Caco-2 (cell line): ENCODE measurements at regions not wholly inside any gene's neighbourhood (a gene's known extent, or its start where the extent isn't known, plus 50 kb on each side); places are given as distances from the start of the nearest gene placed in this dataset.

Experiments used
- BruUV-seq: library from RNA; stranded (reverse); fragments of 400-500 nt; replicated peaks from 2 replicates; lab custom pipeline; 2021; lab: Mats Ljungman, UMichigan
- CTCF ChIA-PET: fragments of 300-600 bp; sonication (Branson Sonifier 250); formaldehyde crosslinking; loops from one replicate; lab custom pipeline; 2022; ENCODE audit warnings: antibody characterized with exemption; lab: Charles Lee
- POLR2A ChIA-PET: fragments of 300-600 bp; sonication (Branson Sonifier 250); formaldehyde crosslinking; loops from one replicate; lab custom pipeline; 2022; ENCODE audit warnings: antibody characterized with exemption; lab: Charles Lee
- DNase-seq, 2 experiments: peaks; one replicate each; pipeline versions ENCODE4 v3.0.0 to v3.0.0-alpha.2; 2020 to 2022
- H3K27me3 ChIP-seq: replicated peaks from 2 replicates; pipeline ENCODE4 v1.6.0; 2011; ENCODE audit warnings: low read length; ENCODE audit not compliant: control insufficient read depth, insufficient read depth
- H3K36me3 ChIP-seq: 2 replicates; pipeline ENCODE4 v1.5.1; 2011; ENCODE audit warnings: low read length; ENCODE audit not compliant: control insufficient read depth, insufficient read depth
- H3K4me1 ChIP-seq: fragments of 250-450 bp; sonication (Bioruptor Pico); 2 replicates; pipeline ENCODE4 v1.5.1; 2020; ENCODE audit warnings: mild to moderate bottlenecking
- H3K4me3 ChIP-seq: 2 replicates; pipeline ENCODE4 v1.5.1; 2011; ENCODE audit warnings: low read depth, mild to moderate bottlenecking, control low read depth, low read length
- H3K9me3 ChIP-seq: fragments of 250-450 bp; sonication (Bioruptor Pico); 2 replicates; pipeline ENCODE4 v1.5.1; 2020; ENCODE audit warnings: mild to moderate bottlenecking, moderate library complexity
- H3K27ac Mint-ChIP-seq: one replicate; pipeline ENCODE4 v1.8.0; 2022; ENCODE audit warnings: mixed read lengths; ENCODE audit not compliant: unreplicated experiment
- H3K27me3 Mint-ChIP-seq: one replicate; pipeline ENCODE4 v1.8.0; 2022; ENCODE audit warnings: mixed read lengths; ENCODE audit not compliant: insufficient read depth, unreplicated experiment
- H3K36me3 Mint-ChIP-seq: one replicate; pipeline ENCODE4 v1.8.0; 2022; ENCODE audit warnings: mild to moderate bottlenecking, mixed read lengths; ENCODE audit not compliant: insufficient read depth, unreplicated experiment
- H3K4me1 Mint-ChIP-seq: one replicate; pipeline ENCODE4 v1.8.0; 2022; ENCODE audit warnings: low read depth, mixed read lengths; ENCODE audit not compliant: unreplicated experiment
- H3K4me3 Mint-ChIP-seq: one replicate; pipeline ENCODE4 v1.8.0; 2022; ENCODE audit warnings: mild to moderate bottlenecking, moderate library complexity, mixed read lengths; ENCODE audit not compliant: unreplicated experiment
- H3K9me3 Mint-ChIP-seq: one replicate; pipeline ENCODE4 v1.8.0; 2022; ENCODE audit warnings: mixed read lengths; ENCODE audit not compliant: unreplicated experiment
- CTCF ChIP-seq, 2 experiments: fragments of 200-600 bp in 1 of 2; IDR thresholded peaks; 1 replicate in 1 of 2; 2 replicates in 1 of 2; pipeline versions ENCODE4 v1.5.1 to v1.8.0; 2011 to 2022; ENCODE audit warnings: antibody characterized with exemption in 1 of 2, control low read depth in 1 of 2, inconsistent platforms in 1 of 2, low read depth in 1 of 2, low read length in 1 of 2, mild to moderate bottlenecking in 1 of 2, moderate library complexity in 1 of 2; ENCODE audit not compliant: insufficient read depth in 1 of 2, severe bottlenecking in 1 of 2, unreplicated experiment in 1 of 2
- intact Hi-C: fragments of 100-400 bp; cut with micrococcal nuclease; formaldehyde crosslinking; loops from one replicate; pipeline ENCODE4 v1.10.0; 2022; ENCODE audit not compliant: unreplicated experiment

- peak overlapping the region; percentile 13 for H3K27ac Mint-ChIP-seq
- Histone ChIP-seq H3K9me3 (no peaks in the 10 kb centered on the region), H3K4me1 (peaks cover 15% of the 10 kb centered on the region; the same call in 1 of the 2 replicates), H3K36me3 (no peaks in the 10 kb centered on the region), H3K27me3 (no peaks in the 10 kb centered on the region), H3K4me3 (no peak overlapping the region)
- ChIA-PET CTCF (interaction anchor here (0.6 kb wide), 1 partner anchor 73 kb away, joined by 5 read pairs; no protein-coding TSS in a partner anchor), POLR2A (no interaction called here)
- H3K9me3 Mint-ChIP-seq = peaks cover 10% of the 10 kb centered on the region
- no peaks in the 10 kb centered on the region for H3K36me3 Mint-ChIP-seq
- no peak for TF ChIP-seq CTCF (IDR thresholded peaks at IDR 0.05; ENCODE audit: insufficient read depth in 1 of 2, low read depth in 1 of 2, low read length in 1 of 2, severe bottlenecking in 1 of 2, unreplicated experiment in 1 of 2)
- H3K4me3 Mint-ChIP-seq = no peak overlapping the region
- no peaks in the 10 kb centered on the region for H3K27me3 Mint-ChIP-seq
- no TSS peak for BruUV-seq
- intact Hi-C loops = loop anchor here (1.0 kb wide), 1 partner anchor 98 kb away; no protein-coding TSS in a partner anchor
- DNase-seq = peak; percentile 23 to 37
- peaks cover 26% of the 10 kb centered on the region for H3K4me1 Mint-ChIP-seq
Measured at GRCh38 chr6:95768539-95768938, 191.2 kb downstream of the MANEA start.

GRCh38 chr6:95777338-95777737 lies 200.0 kb downstream of the MANEA start:
- no peaks in the 10 kb centered on the region; the same call in 1 of the 2 replicates for H3K9me3 ChIP-seq

DNA sequence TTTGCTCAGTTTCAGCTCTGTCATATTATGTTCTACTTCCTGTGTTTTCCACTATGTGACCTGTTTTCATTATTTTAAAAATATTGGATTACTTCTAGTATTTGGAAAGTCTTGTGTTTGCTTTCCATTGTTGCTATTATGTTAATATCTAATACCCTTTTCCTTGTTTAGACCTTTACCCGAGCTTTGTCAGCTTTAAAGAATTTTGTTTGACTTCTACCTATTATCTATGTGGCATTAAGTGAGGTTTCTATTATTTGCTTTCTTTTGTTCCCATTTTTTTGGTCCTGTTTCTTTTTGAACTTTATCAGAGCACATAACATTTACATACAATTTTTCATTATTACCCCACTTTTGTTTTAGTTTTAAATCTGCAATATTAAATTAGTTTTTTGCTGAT lies 202.7 kb downstream of the MANEA start:
- TF ChIP-seq CTCF (IDR thresholded peaks at IDR 0.05; ENCODE audit: insufficient read depth in 1 of 2, low read depth in 1 of 2, low read length in 1 of 2, severe bottlenecking in 1 of 2, unreplicated experiment in 1 of 2) = no peak
- intact Hi-C loops = loop anchor here (1.0 kb wide), 1 partner anchor 25 kb away; no protein-coding TSS in a partner anchor
- H3K9me3 Mint-ChIP-seq = no peaks in the 10 kb centered on the region
- no peaks in the 10 kb centered on the region; the same call in 1 of the 2 replicates for H3K9me3 ChIP-seq
- H3K36me3 ChIP-seq = no peaks in the 10 kb centered on the region
- peak overlapping the region; percentile 82 for H3K27ac Mint-ChIP-seq
- no peaks in the 10 kb centered on the region for H3K27me3 Mint-ChIP-seq
- DNase-seq = peak in 1 of 2 experiments; percentile 14
- CTCF ChIA-PET = no interaction called here
- H3K27me3 ChIP-seq = no peaks in the 10 kb centered on the region
- BruUV-seq = no TSS peak
- POLR2A ChIA-PET = no interaction called here
- H3K4me1 Mint-ChIP-seq = peaks cover 20% of the 10 kb centered on the region
- peak overlapping the region; percentile 25 for H3K4me3 Mint-ChIP-seq
- H3K4me1 ChIP-seq = peaks cover 25% of the 10 kb centered on the region
- H3K4me3 ChIP-seq = no peak overlapping the region
- peaks cover 9% of the 10 kb centered on the region for H3K36me3 Mint-ChIP-seq

More at GRCh38 chr6:95777338-95777737, 200.0 kb downstream of the MANEA start:
- Histone ChIP-seq H3K4me1 (peaks cover 32% of the 10 kb centered on the region), H3K36me3 (no peaks in the 10 kb centered on the region), H3K27me3 (no peaks in the 10 kb centered on the region), H3K4me3 (no peak overlapping the region)
- Mint-ChIP-seq H3K27ac (no peak overlapping the region), H3K36me3 (peaks cover 9% of the 10 kb centered on the region), H3K4me3 (no peak overlapping the region), H3K4me1 (peaks cover 31% of the 10 kb centered on the region), H3K27me3 (no peaks in the 10 kb centered on the region), H3K9me3 (no peaks in the 10 kb centered on the region)
- BruUV-seq = no TSS peak
- POLR2A ChIA-PET = no interaction called here
- TF ChIP-seq CTCF (IDR thresholded peaks at IDR 0.05; ENCODE audit: insufficient read depth in 1 of 2, low read depth in 1 of 2, low read length in 1 of 2, severe bottlenecking in 1 of 2, unreplicated experiment in 1 of 2) = no peak
- CTCF ChIA-PET = no interaction called here
- intact Hi-C loops = no loop called here
- no peak for DNase-seq
